IPS DF 19.7 (cell line): ENCODE measurements at regions not wholly inside any gene's neighbourhood (a gene's known extent, or its start where the extent isn't known, plus 50 kb on each side); places are given as distances from the start of the nearest gene placed in this dataset.

Experiments used
- DNase-seq: peaks from one replicate; pipeline ENCODE4 v3.0.0-alpha.2; 2013; ENCODE audit warnings: low read depth, low spot score

- no peak for DNase-seq
Observed at GRCh38 chr7:25940086-25940906, 211.7 kb upstream of the NFE2L3 start.

GRCh38 chr7:25944777-25945515 lies 207.1 kb upstream of the NFE2L3 start:
- DNase-seq: no peak

- no peak for DNase-seq
Observed at GRCh38 chr7:25945608-25946007, 206.4 kb upstream of the NFE2L3 start.

DNA sequence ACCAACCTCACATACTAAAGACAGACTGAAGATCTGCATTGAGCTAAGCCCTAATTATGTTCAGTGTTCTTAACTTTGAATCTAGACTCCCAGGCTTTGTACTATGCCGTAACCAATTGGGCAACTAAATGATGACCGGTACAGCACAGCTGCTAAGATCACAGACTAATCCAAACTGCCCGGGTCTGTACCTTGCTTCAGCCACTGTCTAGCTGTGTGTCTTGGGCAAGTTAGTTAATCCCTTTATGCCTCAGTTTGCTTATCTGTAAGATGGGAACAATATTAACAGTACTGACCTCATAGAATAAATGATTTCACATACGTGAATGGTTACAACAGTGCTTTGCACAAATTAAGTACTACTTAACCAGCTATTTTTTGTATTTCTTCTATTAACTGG lies 205.8 kb upstream of the NFE2L3 start:
- DNase-seq: no peak

DNA sequence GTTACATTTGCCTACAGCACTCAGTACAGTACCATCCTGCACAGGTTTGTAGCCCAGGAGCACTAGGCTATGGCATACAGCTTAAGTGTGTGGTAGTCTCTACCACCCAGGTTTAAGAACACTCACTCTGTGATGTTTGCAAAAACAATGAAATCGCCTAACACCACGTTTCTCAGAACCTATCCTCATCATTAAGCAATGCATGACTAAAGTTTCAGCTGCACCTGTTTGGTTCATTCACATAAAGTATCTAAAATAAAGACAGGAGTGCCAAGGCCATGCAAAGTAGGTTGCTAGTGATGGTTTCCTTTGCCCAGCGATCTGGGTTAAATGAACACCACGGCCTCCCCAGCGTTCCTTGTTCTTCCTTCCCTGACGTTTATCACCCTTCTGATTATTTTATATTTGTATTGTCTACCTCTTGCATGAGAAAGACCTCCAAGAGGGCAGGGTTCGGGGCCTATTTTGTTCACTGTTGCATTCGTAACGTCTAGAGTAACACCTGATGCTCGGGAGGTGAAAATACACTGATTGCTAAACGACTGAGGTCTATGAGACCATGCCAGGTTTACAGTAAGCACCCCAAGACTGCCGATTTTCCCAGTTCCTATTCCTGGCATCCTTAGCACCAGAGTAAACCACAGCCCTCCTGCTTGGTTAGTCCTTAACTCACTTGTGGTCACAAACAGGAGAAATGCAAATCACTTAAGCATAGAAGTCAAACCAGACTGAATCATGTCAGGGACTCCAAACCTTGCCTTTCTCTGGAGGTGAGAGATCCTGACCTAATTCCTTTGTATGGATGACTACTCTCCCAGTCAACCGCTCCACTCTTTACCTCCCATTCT lies 204.1 kb upstream of the NFE2L3 start:
- DNase-seq: no peak

GRCh38 chr7:25949736-25950487 lies 202.1 kb upstream of the NFE2L3 start:
- no peak for DNase-seq

- DNase-seq: peak; percentile 81
Observed at GRCh38 chr7:25950488-25951413, 201.2 kb upstream of the NFE2L3 start.

- no peak for DNase-seq
Observed at GRCh38 chr7:25951414-25952260, 200.4 kb upstream of the NFE2L3 start.

- DNase-seq: no peak
Observed at GRCh38 chr7:25952261-25953057, 199.5 kb upstream of the NFE2L3 start.

GRCh38 chr7:25953859-25954258 lies 198.1 kb upstream of the NFE2L3 start:
- DNase-seq: no peak

- peak; percentile 80 for DNase-seq
Observed at GRCh38 chr7:25954395-25954794, 197.6 kb upstream of the NFE2L3 start.

DNA sequence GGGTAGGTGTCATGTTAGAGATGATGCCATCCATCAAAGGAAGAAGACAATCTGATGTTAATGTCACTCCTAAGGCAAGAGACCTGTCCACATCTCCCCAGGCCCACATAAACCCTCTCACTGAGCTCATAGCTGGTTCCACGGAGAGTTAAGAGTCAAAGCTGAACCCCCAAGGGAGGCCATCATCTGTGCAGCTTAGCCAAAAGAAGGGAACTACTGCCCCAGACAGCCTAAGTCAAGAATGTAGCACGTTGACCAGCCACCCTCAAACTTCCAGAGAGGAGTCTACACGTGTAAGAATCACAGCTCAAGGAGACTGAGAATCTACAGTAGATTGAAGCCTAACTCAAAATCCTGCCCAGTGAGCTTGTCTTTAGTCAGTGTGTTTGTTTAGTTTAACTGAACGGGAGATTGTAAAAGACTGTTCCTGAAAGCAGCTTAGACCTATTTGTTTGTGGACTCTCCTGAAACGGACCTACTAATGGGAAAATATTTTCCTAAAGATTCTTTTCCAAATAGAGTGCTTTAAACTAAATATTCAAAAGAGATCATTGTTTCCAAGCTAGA lies 192.7 kb upstream of the NFE2L3 start:
- no peak for DNase-seq

DNA sequence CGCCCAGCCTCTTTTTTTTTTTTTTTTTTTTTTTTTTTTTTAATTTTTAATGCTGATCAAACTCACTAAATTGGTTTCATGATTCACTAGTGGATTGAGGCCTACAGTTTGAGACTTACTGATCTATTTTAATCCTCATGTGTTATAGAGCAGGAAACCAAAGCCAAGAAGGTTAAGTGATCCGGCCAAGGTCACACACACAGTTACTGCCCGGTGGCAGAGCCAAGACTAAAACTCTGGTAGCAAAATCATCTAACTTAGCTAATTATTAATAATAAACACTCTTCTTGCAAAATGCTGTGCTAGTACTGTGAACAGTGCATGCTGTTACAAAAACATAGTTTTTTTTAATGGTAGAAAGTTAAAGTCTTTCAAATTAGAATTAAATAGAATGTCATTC lies 188.3 kb upstream of the NFE2L3 start:
- no peak for DNase-seq

DNA sequence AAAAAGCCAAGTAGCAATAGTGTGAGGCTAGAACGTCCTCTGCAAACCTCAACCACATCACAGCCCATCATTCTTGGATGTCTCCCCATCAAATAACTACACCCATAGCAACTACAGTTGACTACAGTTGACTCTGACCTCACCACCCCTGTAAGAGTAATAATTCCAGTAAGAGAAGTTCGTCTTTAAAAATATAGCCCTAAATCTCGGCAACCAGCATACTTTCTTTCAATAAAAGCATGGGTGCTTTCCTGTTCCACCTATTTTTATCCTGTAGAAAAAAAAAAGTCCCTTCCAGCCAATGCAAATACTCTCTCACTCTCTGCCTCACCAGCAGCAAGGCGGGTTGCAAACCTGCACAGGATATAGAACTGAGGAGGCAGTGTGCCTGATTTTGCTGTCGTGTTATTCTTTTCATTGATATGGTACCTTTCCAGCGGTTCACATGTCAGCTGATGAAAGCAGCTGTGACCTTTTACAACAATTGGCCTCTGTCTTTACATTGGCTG lies 187.5 kb upstream of the NFE2L3 start:
- DNase-seq: no peak

- DNase-seq: no peak
Observed at GRCh38 chr7:25965405-25966123, 186.4 kb upstream of the NFE2L3 start.

DNA sequence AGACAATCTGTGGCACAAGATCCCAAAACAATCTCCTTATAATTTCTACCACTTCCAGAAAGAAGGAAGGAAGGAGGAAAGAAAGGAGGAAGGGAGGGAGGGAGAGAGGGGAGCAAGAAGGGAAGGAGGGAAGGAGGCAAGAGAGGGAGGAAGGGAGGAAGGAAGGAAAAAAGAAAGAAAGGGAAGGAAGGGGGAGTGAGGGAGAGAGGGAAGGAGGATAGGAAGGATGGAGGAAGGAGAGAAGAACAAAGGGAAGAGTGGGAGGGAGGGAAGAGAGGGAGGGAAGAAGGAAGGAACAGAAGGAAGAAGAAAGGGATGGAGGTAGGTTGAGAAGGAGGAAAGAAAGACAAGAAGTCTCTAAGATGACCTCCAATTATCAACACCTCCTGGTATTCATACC lies 185.5 kb upstream of the NFE2L3 start:
- DNase-seq: no peak
